ENCODE measurements at regions not wholly inside any gene's neighbourhood (a gene's known extent, or its start where the extent isn't known, plus 50 kb on each side); places are given as distances from the start of the nearest gene placed in this dataset.

GRCh38 chr5:9954869-9955268 lies 294.8 kb downstream of the ATPSCKMT start:
- TF ChIP-seq, protein P1, sequence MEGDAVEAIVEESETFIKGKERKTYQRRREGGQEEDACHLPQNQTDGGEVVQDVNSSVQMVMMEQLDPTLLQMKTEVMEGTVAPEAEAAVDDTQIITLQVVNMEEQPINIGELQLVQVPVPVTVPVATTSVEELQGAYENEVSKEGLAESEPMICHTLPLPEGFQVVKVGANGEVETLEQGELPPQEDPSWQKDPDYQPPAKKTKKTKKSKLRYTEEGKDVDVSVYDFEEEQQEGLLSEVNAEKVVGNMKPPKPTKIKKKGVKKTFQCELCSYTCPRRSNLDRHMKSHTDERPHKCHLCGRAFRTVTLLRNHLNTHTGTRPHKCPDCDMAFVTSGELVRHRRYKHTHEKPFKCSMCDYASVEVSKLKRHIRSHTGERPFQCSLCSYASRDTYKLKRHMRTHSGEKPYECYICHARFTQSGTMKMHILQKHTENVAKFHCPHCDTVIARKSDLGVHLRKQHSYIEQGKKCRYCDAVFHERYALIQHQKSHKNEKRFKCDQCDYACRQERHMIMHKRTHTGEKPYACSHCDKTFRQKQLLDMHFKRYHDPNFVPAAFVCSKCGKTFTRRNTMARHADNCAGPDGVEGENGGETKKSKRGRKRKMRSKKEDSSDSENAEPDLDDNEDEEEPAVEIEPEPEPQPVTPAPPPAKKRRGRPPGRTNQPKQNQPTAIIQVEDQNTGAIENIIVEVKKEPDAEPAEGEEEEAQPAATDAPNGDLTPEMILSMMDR (IDR thresholded peaks at IDR 0.05; ENCODE audit: insufficient read depth, low read depth, low read length) = no peak
- DNase-seq (ENCODE audit: low read depth) = no peak
- H3K4me3 ChIP-seq (ENCODE audit: low read depth, low read length) = no peak overlapping the region

- no peak overlapping the region for H3K4me3 ChIP-seq (ENCODE audit: low read depth, low read length)
- no peak for DNase-seq (ENCODE audit: low read depth)
- TF ChIP-seq, protein P1 (IDR thresholded peaks at IDR 0.05; ENCODE audit: insufficient read depth, low read depth, low read length) = no peak
Measured at GRCh38 chr5:9953691-9954090, 296.0 kb downstream of the ATPSCKMT start.

GRCh38 chr5:9951865-9952516 lies 297.7 kb downstream of the ATPSCKMT start:
- TF ChIP-seq, protein P1 (IDR thresholded peaks at IDR 0.05; ENCODE audit: insufficient read depth, low read depth, low read length) = no peak
- H3K4me3 ChIP-seq (ENCODE audit: low read depth, low read length) = no peak overlapping the region
- DNase-seq (ENCODE audit: low read depth) = no peak

GRCh38 chr5:9947944-9948343 lies 301.7 kb downstream of the ATPSCKMT start:
- H3K4me3 ChIP-seq (ENCODE audit: low read depth, low read length) = no peak overlapping the region
- peak; percentile 7 for DNase-seq (ENCODE audit: low read depth)

GRCh38 chr5:9947225-9947714 lies 302.4 kb downstream of the ATPSCKMT start:
- DNase-seq (ENCODE audit: low read depth) = no peak
- TF ChIP-seq, protein P1 (IDR thresholded peaks at IDR 0.05; ENCODE audit: insufficient read depth, low read depth, low read length) = no peak
- no peak overlapping the region for H3K4me3 ChIP-seq (ENCODE audit: low read depth, low read length)

More at GRCh38 chr5:9947944-9948343, 301.7 kb downstream of the ATPSCKMT start:
- TF ChIP-seq, protein P1 (IDR thresholded peaks at IDR 0.05; ENCODE audit: insufficient read depth, low read depth, low read length) = no peak

GRCh38 chr5:9932770-9933169 lies 302.6 kb upstream of the TAS2R1 start:
- TF ChIP-seq, protein P1 (IDR thresholded peaks at IDR 0.05; ENCODE audit: insufficient read depth, low read depth, low read length) = no peak
- peak; percentile 26 for DNase-seq (ENCODE audit: low read depth)
- no peak overlapping the region for H3K4me3 ChIP-seq (ENCODE audit: low read depth, low read length)

DNA sequence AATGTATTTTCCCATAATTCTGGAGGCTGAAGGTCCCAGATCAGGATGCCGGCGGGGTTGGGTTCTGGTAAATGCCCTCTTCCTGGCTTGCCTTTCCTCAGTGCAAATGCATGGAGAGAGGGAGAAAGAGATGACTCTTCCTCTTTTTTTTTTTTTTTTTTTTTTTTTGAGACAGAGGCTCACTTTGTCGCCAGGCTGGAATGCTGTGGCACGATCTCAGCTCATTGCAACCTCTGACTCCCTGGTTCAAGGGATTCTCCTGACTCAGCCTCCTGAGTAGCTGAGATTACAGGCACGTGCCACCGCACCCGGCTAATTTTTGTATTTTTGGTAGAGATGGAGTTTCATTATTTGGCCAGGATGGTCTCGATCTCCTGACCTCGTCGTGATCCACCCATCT lies 300.0 kb upstream of the TAS2R1 start:
- no peak for DNase-seq (ENCODE audit: low read depth)
- TF ChIP-seq, protein P1 (IDR thresholded peaks at IDR 0.05; ENCODE audit: insufficient read depth, low read depth, low read length) = no peak
- no peak overlapping the region for H3K4me3 ChIP-seq (ENCODE audit: low read depth, low read length)

All from fibroblast of villous mesenchyme (primary cell).